ENCODE measurements at regions not wholly inside any gene's neighbourhood (a gene's known extent, or its start where the extent isn't known, plus 50 kb on each side); places are given as distances from the start of the nearest gene placed in this dataset.

GRCh38 chr5:29994519-29994918 lies 1199.0 kb upstream of the CDH6 start:
- H3K4me1 Mint-ChIP-seq, result no peaks in the 10 kb centered on the region
- no peaks in the 10 kb centered on the region for H3K27me3 Mint-ChIP-seq (ENCODE audit: low read depth)
- no peak overlapping the region for H3K4me3 Mint-ChIP-seq
- no peak for TF ChIP-seq CTCF (IDR thresholded peaks at IDR 0.05; ENCODE audit: unreplicated experiment in 3 of 3)
- H3K36me3 Mint-ChIP-seq (ENCODE audit: low read depth), result no peaks in the 10 kb centered on the region
- H3K9me3 Mint-ChIP-seq, result no peaks in the 10 kb centered on the region
- no peak overlapping the region for H3K27ac Mint-ChIP-seq

GRCh38 chr5:29993286-29993685 lies 1200.2 kb upstream of the CDH6 start:
- TF ChIP-seq CTCF (IDR thresholded peaks at IDR 0.05; ENCODE audit: unreplicated experiment in 3 of 3), result no peak
- no peaks in the 10 kb centered on the region for H3K4me1 Mint-ChIP-seq
- no peak overlapping the region for H3K27ac Mint-ChIP-seq
- H3K9me3 Mint-ChIP-seq, result no peaks in the 10 kb centered on the region
- no peaks in the 10 kb centered on the region for H3K36me3 Mint-ChIP-seq (ENCODE audit: low read depth)
- H3K4me3 Mint-ChIP-seq, result no peak overlapping the region
- H3K27me3 Mint-ChIP-seq (ENCODE audit: low read depth), result no peaks in the 10 kb centered on the region

- Mint-ChIP-seq H3K27ac (no peak overlapping the region), H3K4me3 (no peak overlapping the region), H3K9me3 (no peaks in the 10 kb centered on the region), H3K27me3 (ENCODE audit: low read depth) (no peaks in the 10 kb centered on the region), H3K4me1 (no peaks in the 10 kb centered on the region), H3K36me3 (ENCODE audit: low read depth) (no peaks in the 10 kb centered on the region)
- no peak for TF ChIP-seq CTCF (IDR thresholded peaks at IDR 0.05; ENCODE audit: unreplicated experiment in 3 of 3)
Measured at GRCh38 chr5:29992248-29992647, 1201.2 kb upstream of the CDH6 start.

- H3K4me1 Mint-ChIP-seq, result no peaks in the 10 kb centered on the region
- no peak for TF ChIP-seq CTCF (IDR thresholded peaks at IDR 0.05; ENCODE audit: unreplicated experiment in 3 of 3)
- H3K27me3 Mint-ChIP-seq (ENCODE audit: low read depth), result no peaks in the 10 kb centered on the region
- H3K4me3 Mint-ChIP-seq, result no peak overlapping the region
- H3K36me3 Mint-ChIP-seq (ENCODE audit: low read depth), result no peaks in the 10 kb centered on the region
- no peak overlapping the region for H3K27ac Mint-ChIP-seq
- no peaks in the 10 kb centered on the region for H3K9me3 Mint-ChIP-seq
Measured at GRCh38 chr5:29990681-29991080, 1202.8 kb upstream of the CDH6 start.

- Mint-ChIP-seq H3K9me3 (no peaks in the 10 kb centered on the region), H3K27ac (no peak overlapping the region), H3K4me1 (no peaks in the 10 kb centered on the region), H3K27me3 (ENCODE audit: low read depth) (no peaks in the 10 kb centered on the region), H3K4me3 (no peak overlapping the region), H3K36me3 (ENCODE audit: low read depth) (no peaks in the 10 kb centered on the region)
- no peak for TF ChIP-seq CTCF (IDR thresholded peaks at IDR 0.05; ENCODE audit: unreplicated experiment in 3 of 3)
Measured at GRCh38 chr5:29984156-29984540, 1209.3 kb upstream of the CDH6 start.

GRCh38 chr5:29983528-29984155 lies 1209.8 kb upstream of the CDH6 start:
- Mint-ChIP-seq H3K4me1 (no peaks in the 10 kb centered on the region), H3K36me3 (ENCODE audit: low read depth) (no peaks in the 10 kb centered on the region), H3K27ac (no peak overlapping the region)

More at GRCh38 chr5:29983528-29984155, 1209.8 kb upstream of the CDH6 start:
- Mint-ChIP-seq H3K9me3 (no peaks in the 10 kb centered on the region), H3K4me3 (no peak overlapping the region), H3K27me3 (ENCODE audit: low read depth) (no peaks in the 10 kb centered on the region)
- TF ChIP-seq CTCF (IDR thresholded peaks at IDR 0.05; ENCODE audit: unreplicated experiment in 3 of 3), result no peak

All from nephron (organoid).